Caco-2 (cell line): ENCODE measurements at regions not wholly inside any gene's neighbourhood (a gene's known extent, or its start where the extent isn't known, plus 50 kb on each side); places are given as distances from the start of the nearest gene placed in this dataset.

ENCODE experiments used
- BruUV-seq: library from RNA; stranded (reverse); fragments of 400-500 nt; replicated peaks from 2 replicates; lab custom pipeline; 2021; lab: Mats Ljungman, UMichigan
- CTCF ChIA-PET: fragments of 300-600 bp; sonication (Branson Sonifier 250); formaldehyde crosslinking; loops from one replicate; lab custom pipeline; 2022; ENCODE audit warnings: antibody characterized with exemption; lab: Charles Lee
- POLR2A ChIA-PET: fragments of 300-600 bp; sonication (Branson Sonifier 250); formaldehyde crosslinking; loops from one replicate; lab custom pipeline; 2022; ENCODE audit warnings: antibody characterized with exemption; lab: Charles Lee
- DNase-seq, 2 experiments: peaks; one replicate each; pipeline versions ENCODE4 v3.0.0 to v3.0.0-alpha.2; 2020 to 2022
- H3K27me3 ChIP-seq: replicated peaks from 2 replicates; pipeline ENCODE4 v1.6.0; 2011; ENCODE audit warnings: low read length; ENCODE audit not compliant: control insufficient read depth, insufficient read depth
- H3K36me3 ChIP-seq: 2 replicates; pipeline ENCODE4 v1.5.1; 2011; ENCODE audit warnings: low read length; ENCODE audit not compliant: control insufficient read depth, insufficient read depth
- H3K4me1 ChIP-seq: fragments of 250-450 bp; sonication (Bioruptor Pico); 2 replicates; pipeline ENCODE4 v1.5.1; 2020; ENCODE audit warnings: mild to moderate bottlenecking
- H3K4me3 ChIP-seq: 2 replicates; pipeline ENCODE4 v1.5.1; 2011; ENCODE audit warnings: low read depth, mild to moderate bottlenecking, control low read depth, low read length
- H3K9me3 ChIP-seq: fragments of 250-450 bp; sonication (Bioruptor Pico); 2 replicates; pipeline ENCODE4 v1.5.1; 2020; ENCODE audit warnings: mild to moderate bottlenecking, moderate library complexity
- H3K27ac Mint-ChIP-seq: one replicate; pipeline ENCODE4 v1.8.0; 2022; ENCODE audit warnings: mixed read lengths; ENCODE audit not compliant: unreplicated experiment
- H3K27me3 Mint-ChIP-seq: one replicate; pipeline ENCODE4 v1.8.0; 2022; ENCODE audit warnings: mixed read lengths; ENCODE audit not compliant: insufficient read depth, unreplicated experiment
- H3K36me3 Mint-ChIP-seq: one replicate; pipeline ENCODE4 v1.8.0; 2022; ENCODE audit warnings: mild to moderate bottlenecking, mixed read lengths; ENCODE audit not compliant: insufficient read depth, unreplicated experiment
- H3K4me1 Mint-ChIP-seq: one replicate; pipeline ENCODE4 v1.8.0; 2022; ENCODE audit warnings: low read depth, mixed read lengths; ENCODE audit not compliant: unreplicated experiment
- H3K4me3 Mint-ChIP-seq: one replicate; pipeline ENCODE4 v1.8.0; 2022; ENCODE audit warnings: mild to moderate bottlenecking, moderate library complexity, mixed read lengths; ENCODE audit not compliant: unreplicated experiment
- H3K9me3 Mint-ChIP-seq: one replicate; pipeline ENCODE4 v1.8.0; 2022; ENCODE audit warnings: mixed read lengths; ENCODE audit not compliant: unreplicated experiment
- intact Hi-C: fragments of 100-400 bp; cut with micrococcal nuclease; formaldehyde crosslinking; loops from one replicate; pipeline ENCODE4 v1.10.0; 2022; ENCODE audit not compliant: unreplicated experiment
- TF ChIP-seq, protein P1 (sequence below), 2 experiments: fragments of 200-600 bp in 1 of 2; IDR thresholded peaks; 1 replicate in 1 of 2; 2 replicates in 1 of 2; pipeline versions ENCODE4 v1.5.1 to v1.8.0; 2011 to 2022; ENCODE audit warnings: antibody characterized with exemption in 1 of 2, control low read depth in 1 of 2, inconsistent platforms in 1 of 2, low read depth in 1 of 2, low read length in 1 of 2, mild to moderate bottlenecking in 1 of 2, moderate library complexity in 1 of 2; ENCODE audit not compliant: insufficient read depth in 1 of 2, severe bottlenecking in 1 of 2, unreplicated experiment in 1 of 2

DNA sequence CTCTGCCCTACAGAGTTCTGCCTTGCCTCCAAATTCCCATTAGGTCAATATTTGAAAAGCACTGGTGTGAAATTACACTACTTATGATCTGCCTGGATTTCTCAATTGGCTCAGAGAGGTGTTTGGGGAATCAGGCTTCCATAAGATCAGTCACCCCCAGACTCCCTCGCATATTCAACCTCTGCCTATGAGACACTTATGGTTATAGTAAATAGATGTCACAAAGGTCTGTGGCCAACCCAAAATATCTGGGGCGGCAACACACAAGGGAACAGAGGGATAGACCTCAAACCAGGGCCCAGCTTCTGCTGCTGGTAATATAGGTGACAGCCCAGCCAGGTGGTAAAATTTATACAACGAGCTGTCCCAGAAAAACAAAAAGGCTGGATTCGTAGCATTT, 376.7 kb upstream of the ZMIZ1 start:
- TF ChIP-seq, protein P1, sequence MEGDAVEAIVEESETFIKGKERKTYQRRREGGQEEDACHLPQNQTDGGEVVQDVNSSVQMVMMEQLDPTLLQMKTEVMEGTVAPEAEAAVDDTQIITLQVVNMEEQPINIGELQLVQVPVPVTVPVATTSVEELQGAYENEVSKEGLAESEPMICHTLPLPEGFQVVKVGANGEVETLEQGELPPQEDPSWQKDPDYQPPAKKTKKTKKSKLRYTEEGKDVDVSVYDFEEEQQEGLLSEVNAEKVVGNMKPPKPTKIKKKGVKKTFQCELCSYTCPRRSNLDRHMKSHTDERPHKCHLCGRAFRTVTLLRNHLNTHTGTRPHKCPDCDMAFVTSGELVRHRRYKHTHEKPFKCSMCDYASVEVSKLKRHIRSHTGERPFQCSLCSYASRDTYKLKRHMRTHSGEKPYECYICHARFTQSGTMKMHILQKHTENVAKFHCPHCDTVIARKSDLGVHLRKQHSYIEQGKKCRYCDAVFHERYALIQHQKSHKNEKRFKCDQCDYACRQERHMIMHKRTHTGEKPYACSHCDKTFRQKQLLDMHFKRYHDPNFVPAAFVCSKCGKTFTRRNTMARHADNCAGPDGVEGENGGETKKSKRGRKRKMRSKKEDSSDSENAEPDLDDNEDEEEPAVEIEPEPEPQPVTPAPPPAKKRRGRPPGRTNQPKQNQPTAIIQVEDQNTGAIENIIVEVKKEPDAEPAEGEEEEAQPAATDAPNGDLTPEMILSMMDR (IDR thresholded peaks at IDR 0.05; ENCODE audit: insufficient read depth in 1 of 2, low read depth in 1 of 2, low read length in 1 of 2, severe bottlenecking in 1 of 2, unreplicated experiment in 1 of 2) = no peak
- H3K4me3 Mint-ChIP-seq = no peak overlapping the region
- no peak for DNase-seq
- Histone ChIP-seq H3K9me3 (no peaks in the 10 kb centered on the region), H3K36me3 (no peaks in the 10 kb centered on the region), H3K4me3 (no peak overlapping the region), H3K4me1 (no peaks in the 10 kb centered on the region), H3K27me3 (no peaks in the 10 kb centered on the region)
- intact Hi-C loops = no loop called here
- POLR2A ChIA-PET = no interaction called here
- H3K36me3 Mint-ChIP-seq = no peaks in the 10 kb centered on the region
- no peak overlapping the region for H3K27ac Mint-ChIP-seq
- no peaks in the 10 kb centered on the region for H3K27me3 Mint-ChIP-seq
- BruUV-seq = no TSS peak
- H3K4me1 Mint-ChIP-seq = no peaks in the 10 kb centered on the region
- no peaks in the 10 kb centered on the region for H3K9me3 Mint-ChIP-seq
- CTCF ChIA-PET = no interaction called here

DNA sequence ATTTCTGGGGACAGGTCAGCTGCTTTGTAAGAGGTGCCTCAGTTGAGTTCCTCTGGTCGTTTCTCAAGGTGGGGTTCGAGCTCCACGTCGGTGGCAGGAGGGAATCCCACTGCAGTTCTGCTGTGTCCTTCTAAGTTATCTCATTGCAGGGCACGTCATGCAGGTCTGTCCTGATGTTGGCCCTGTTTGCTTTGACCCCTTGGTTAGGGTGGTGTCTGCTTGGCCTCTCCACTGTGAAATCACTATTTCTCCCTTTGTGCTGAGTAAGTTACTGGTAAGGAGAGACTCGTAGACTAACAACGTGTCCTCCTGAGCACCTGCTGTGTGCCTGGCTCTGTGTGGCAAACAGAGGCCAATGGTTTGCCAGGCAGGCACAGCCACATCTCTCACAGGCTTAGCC, 372.9 kb upstream of the ZMIZ1 start:
- Histone ChIP-seq H3K9me3 (no peaks in the 10 kb centered on the region), H3K4me1 (no peaks in the 10 kb centered on the region), H3K4me3 (no peak overlapping the region), H3K27me3 (no peaks in the 10 kb centered on the region), H3K36me3 (no peaks in the 10 kb centered on the region)
- no peak overlapping the region for H3K27ac Mint-ChIP-seq
- intact Hi-C loops = no loop called here
- TF ChIP-seq, protein P1 (IDR thresholded peaks at IDR 0.05; ENCODE audit: insufficient read depth in 1 of 2, low read depth in 1 of 2, low read length in 1 of 2, severe bottlenecking in 1 of 2, unreplicated experiment in 1 of 2) = no peak
- H3K27me3 Mint-ChIP-seq = no peaks in the 10 kb centered on the region
- CTCF ChIA-PET = no interaction called here
- no peaks in the 10 kb centered on the region for H3K36me3 Mint-ChIP-seq
- no peaks in the 10 kb centered on the region for H3K9me3 Mint-ChIP-seq
- POLR2A ChIA-PET = no interaction called here
- no TSS peak for BruUV-seq
- H3K4me3 Mint-ChIP-seq = no peak overlapping the region
- no peak for DNase-seq
- no peaks in the 10 kb centered on the region for H3K4me1 Mint-ChIP-seq

DNA sequence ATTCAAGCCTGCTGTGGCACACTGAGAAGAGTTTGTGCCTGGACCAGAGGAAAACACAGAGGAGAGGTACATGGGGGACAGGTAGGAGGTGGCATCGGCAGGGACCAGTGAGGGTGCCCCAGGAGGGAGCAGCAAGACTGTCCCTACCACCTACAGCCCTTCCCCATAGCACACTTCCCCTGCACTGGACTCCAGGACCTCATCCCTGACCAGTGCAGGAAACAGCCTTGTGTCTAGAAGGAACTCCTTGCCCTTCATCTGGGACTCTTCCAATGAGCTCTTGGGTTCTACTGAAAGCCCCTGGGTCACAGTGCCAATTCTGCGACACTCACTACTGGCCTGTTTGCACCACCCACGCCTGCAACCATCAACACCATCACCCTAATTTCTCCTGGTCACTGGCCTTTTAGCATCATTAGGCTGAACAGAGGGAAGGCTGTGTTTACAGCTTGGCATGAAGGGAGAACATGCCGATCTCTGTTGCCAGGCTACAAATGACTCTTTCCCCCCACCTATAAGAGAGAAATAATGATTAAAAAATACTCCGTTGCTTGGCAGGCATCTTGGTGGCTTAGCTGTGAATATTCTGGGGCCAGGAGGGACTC, 371.9 kb upstream of the ZMIZ1 start:
- TF ChIP-seq, protein P1 (IDR thresholded peaks at IDR 0.05; ENCODE audit: insufficient read depth in 1 of 2, low read depth in 1 of 2, low read length in 1 of 2, severe bottlenecking in 1 of 2, unreplicated experiment in 1 of 2) = no peak
- no peak for DNase-seq
- Histone ChIP-seq H3K9me3 (no peaks in the 10 kb centered on the region), H3K36me3 (no peaks in the 10 kb centered on the region), H3K4me1 (no peaks in the 10 kb centered on the region), H3K27me3 (no peaks in the 10 kb centered on the region), H3K4me3 (no peak overlapping the region)
- no TSS peak for BruUV-seq
- ChIA-PET CTCF (no interaction called here), POLR2A (no interaction called here)
- H3K27me3 Mint-ChIP-seq = no peaks in the 10 kb centered on the region
- H3K36me3 Mint-ChIP-seq = no peaks in the 10 kb centered on the region
- H3K9me3 Mint-ChIP-seq = no peaks in the 10 kb centered on the region
- intact Hi-C loops = no loop called here
- no peaks in the 10 kb centered on the region for H3K4me1 Mint-ChIP-seq
- H3K4me3 Mint-ChIP-seq = no peak overlapping the region
- H3K27ac Mint-ChIP-seq = no peak overlapping the region
